ENCODE measurements at regions not wholly inside any gene's neighbourhood (a gene's known extent, or its start where the extent isn't known, plus 50 kb on each side); places are given as distances from the start of the nearest gene placed in this dataset.
A peak's percentile ranks its signal among the peaks of the same experiment; 100 is the strongest.
"Not testable (repeated sequence)": the region's sequence is repeated elsewhere in the genome, so short reads cannot be mapped to it uniquely, and the experiment has no call there.

DNA sequence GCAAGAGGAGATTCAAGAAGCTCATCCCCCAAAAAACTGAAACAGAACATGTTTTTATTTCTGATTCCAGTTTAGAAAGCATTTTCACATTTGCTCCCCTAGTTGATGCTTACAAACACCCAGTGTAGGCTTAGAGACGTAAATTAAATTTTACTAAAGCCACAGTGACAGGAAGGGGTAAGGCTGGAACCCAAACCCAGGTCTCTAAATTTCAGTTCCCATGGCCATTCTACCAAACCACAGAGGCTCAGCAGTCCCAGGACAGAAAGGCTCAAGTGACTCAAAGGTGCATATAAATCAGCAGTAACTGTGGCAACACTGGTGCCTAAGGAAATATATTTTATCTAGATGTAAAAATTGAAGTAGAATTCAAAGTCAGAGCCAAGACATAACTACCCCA is 128.7 kb downstream of the CEP120 start:
- no peak for DNase-seq

DNA sequence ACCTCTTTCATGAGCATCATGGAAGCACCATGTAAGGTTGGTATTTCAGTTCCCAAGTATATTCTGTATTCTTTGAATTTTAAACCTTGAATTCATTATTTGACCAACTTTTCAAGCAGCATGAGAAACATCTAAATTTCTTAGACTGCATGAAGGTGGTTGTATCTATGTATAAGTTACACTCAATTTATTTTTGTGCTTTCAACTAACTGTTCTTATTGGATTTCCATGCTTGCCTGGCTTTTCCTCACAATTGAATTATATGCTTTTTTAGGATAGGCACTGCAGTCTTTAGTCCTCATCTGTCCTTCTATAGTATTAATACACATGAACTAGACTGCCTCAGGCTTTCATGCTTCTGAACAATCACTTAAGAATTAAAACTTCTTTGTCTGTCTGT is 134.0 kb downstream of the CEP120 start:
- DNase-seq, result no peak

DNA sequence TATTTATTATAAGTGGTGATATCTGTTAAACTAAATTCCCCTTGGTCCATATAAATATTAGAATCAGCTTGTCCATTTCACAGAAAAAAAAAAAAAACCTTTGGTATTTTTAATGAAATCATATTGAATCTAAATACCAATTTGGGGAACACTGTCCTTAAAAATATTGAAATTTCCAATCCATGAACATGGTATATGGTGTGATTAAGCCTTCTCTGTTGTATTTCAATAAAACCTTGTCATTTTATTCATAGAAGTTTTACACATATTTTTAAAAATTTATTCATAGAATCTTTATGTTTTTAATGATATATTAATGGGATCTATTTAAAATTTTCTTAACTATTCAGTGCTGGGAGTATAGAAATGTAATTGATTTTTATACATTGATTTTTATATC is 135.3 kb downstream of the CEP120 start:
- no peak for DNase-seq

DNA sequence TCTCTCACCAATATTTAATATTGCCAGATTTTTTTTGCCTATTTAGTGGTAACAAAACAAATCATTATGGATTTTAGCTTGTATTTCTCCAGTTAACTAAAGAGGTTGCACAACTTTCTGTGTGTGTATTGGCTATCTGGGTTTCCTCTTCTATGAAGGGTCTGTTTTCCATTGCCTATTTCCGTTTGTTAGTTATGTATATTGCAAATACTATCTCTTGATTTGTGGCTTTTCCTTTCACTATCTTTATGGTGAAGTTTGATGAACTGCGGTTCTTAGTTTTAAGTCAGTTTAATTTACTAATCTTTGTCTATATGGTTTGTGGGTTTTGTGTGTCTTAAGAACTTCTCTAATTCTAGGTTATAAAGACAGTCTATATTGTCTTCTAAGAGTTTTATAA is 136.3 kb downstream of the CEP120 start:
- no peak for DNase-seq

DNA sequence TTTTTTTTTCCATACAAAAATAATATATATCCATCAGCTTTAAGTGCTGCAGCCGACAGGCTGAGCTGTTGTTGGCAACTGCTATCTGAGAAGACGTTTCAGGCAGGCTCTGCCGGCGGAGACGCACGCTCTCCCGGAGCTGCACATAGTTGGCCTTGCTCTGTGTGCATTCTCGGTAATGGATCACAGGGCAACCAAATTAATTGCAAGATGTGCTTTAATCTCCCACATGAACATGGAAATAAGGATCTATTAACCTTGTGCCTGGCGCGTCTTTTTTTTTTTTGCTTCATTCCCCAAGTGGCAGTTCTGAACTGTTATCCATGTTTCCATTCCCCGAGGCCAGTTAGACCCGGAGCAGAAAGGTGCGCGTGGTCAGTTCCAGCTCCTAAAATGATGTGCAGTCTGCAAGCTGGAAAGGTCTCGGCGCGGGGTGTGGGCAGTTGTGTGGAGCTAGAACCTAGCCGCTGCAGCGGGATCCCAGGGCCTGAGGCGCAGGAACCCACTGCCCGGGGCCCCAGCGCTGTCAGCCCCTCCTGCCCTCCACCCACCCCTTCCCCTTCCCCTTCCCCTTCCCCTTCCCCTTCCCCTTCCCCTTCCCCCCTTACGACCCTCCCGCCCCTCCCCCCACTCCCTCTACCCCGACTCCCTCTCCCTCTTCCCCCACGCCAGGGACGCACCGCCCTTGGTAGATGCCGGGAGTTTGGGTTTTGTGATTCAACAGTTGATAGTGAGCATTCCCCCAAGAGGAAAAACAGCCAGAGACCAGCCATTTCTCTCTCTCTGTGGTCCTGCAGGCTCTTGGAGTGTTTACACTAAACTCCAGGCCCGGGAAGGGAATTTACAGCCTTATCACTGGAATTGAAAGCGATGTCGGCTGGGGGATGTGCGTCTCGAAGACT is 137.8 kb downstream of the CEP120 start:
- peak; percentile 58 for DNase-seq

DNA sequence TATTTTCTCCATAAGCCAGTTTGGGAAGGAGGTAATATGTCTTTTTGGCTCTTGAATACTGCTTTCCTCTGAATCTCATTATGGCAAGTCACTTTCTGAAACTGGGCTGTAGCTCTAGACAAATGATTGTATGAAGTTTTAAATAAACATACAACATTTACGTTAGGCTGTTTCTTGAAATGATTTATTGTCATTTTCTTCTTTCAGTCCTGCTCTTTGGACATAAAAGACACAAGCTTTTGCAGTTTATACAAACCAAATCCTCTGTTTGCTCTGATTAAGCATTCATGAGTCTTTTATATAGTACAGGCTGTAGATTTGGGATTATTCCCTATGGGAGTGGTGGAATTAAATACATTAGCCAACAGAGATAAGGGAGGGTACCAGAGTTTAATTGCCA is 139.7 kb downstream of the CEP120 start:
- no peak for DNase-seq

DNA sequence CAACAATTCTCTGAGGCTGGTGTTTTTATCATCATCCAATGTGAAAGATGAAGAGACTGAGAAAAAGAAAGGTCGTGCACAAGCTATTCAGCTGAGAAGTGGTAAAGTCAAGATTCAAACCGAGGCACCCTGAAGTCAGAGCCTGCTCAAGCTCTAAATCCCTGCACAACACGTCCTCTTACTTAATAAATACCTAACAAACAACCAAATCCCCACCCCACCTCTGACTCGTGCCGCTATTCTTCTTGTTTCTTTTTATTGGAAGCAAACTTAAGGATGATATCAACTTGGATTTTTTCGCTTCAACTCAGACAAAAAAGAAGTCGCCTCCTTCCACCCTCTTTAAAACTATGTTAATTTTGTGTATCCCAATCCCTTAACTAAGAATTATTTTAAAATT is 140.2 kb downstream of the CEP120 start:
- DNase-seq, result no peak

DNA sequence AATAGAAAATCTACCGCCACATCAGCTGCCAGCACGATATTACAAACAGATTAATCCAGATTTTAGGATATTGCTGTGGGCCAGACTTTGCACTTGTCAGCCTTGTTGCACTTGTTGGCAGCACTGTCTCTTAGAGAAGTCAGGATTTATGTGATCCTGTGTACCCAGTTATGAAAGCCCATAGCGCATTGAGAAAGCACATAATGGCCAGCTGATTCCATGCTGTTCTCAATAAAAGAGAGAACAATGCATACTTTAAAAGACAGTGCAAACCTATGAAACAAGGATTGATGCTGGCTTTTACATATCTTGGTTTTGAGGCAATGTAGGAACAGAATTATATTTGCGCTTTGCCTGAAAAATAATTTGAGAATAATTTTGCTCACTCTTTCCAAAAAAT is 140.8 kb downstream of the CEP120 start:
- no peak for DNase-seq

DNA sequence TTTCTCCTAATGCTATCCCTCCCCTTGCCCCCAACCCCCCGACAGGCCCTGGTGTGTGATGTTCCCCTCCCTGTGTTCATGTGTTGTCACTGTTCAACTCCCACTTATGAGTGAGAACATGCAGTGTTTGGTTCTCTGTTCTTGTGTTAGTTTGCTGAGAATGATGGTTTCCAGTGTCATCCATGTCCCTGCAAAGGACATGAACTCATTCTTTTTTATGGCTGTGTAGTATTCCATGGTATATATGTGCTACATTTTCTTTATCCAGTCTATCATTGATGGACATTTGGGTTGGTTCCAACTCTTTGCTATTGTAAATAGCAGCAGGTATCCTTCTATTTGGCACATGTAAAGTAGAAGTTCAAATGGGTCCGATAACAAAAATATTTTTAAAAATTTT is 142.3 kb downstream of the CEP120 start:
- not testable (repeated sequence) for DNase-seq

DNA sequence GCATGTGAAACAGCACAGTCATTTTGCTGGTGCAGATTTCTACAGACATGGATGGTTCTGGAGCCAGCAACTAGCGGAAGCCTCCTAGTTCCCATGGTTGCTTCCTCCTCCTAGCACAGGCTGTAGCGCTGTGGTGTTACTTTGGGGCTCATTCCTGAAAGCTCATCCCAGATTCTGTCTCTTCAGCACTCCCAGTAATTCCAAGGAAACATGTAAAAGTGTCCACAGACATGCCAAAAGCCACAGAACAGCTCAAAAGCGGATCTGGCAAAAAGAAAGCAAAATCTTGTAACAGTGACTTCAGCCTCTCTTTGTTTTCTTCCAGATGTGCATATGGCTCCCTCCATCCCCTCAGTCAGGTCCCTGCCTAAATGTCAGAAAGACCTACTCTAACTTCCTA is 144.1 kb downstream of the CEP120 start:
- DNase-seq, result no peak

DNA sequence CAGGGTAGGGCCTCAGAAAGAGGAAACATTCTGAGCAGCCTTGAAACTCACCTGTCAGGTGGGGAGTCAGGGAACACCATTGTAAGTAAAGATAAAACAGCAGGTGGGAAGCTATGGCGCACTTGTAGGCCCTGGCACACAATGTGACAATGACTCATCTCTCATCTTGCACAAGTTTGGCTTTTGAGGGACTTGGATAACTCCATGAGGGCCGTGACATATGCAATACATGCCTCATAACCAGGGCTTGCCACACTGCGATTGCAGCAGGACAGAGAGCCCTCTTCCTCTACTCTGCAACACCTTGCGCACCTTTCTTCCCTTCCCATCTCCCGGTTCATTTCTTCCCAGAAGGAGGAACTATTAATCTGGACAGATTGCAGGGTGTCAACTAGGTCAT is 144.9 kb downstream of the CEP120 start:
- DNase-seq, result no peak

DNA sequence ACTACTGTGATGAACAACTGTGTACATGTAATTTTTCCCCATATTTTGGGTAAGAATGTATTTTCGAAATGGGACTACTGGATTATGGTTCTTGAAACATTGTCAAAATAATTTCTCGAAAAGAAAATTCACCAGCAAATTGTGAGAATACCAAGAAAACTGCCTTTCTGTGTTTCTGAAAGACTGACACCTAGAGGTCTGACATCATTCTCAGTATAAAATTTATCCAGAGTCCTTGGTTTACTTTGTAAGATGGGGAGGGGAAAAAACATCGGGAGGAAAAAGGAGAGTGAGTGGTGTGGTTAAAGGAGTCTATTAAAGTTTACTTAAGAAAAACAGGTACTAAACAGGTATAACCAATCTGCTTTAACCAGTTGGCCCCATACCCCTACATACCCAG is 149.2 kb downstream of the CEP120 start:
- DNase-seq, result no peak

DNA sequence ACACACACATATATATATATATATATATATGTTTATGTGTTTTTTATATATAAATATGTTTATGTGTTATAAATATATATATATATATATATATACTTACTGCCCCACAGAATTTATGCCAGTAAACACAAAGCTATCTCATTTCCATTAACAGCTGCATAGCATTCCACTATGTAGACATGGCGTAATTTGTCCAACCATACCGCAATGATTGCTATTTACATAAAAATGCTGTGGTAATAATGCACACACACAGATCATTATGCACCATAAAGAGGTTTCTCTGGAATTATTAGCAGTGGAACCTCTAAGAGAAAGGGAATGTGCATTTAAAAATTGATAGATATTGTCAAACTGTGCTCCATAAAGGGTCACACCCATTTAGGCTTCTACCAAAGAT is 150.1 kb downstream of the CEP120 start:
- DNase-seq, result no peak

DNA sequence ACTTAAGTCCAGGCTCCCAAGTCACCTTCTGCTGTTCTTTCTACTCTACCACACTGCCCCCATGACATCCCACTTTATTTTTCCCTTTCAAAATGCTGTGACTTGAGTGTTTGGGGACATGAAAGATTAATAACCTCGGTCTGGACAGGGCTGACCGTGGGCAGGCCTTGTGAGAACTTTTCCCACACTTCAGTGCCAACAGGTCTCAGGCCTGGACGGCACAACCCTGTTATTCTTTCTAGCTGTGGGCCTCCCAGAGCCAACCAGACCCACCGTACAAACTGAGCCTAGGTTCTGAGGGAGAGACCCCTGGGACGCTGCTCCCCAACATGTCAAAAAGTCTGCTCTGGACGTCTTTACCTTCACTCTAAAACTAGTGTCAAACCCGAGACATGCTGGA is 153.4 kb downstream of the CEP120 start:
- DNase-seq, result no peak

DNA sequence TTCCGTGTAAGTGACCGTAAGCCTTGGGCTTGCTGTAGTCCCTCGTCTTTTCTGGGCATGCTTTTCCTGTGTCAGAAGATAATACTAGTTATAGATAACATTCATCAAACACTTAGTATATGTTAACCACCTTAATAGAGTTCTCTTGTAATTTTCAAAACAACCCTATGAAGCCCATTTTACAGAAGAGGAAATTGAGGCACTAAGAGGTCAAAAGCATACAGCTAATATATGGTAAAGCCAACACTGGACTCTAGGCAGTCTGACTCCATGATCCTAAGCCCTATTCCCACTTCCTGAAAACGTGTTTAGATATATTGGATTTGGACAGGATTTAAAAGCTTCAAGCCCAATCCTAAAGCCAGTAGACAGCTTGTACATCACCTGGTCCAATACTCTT is 153.8 kb downstream of the CEP120 start:
- DNase-seq, result no peak

DNA sequence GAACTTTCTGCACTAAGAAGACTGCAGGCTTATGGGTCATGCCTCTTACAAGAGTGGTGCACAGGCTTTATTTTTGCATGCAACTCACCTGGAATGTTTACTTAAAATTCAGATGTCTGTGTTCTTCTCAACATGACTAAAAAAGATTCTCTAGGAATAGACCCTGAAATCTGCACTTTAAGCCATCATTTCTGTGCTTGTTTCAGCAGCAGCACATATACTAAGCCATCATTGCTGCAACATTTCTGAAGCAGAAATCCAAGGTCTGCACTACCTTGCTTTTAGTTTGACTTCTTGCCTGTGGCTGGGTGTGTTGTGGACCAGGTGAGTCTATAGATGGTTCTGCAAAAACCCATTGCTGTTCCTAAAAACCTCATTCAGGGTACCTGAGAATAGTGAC is 156.8 kb downstream of the CEP120 start:
- no peak for DNase-seq

DNA sequence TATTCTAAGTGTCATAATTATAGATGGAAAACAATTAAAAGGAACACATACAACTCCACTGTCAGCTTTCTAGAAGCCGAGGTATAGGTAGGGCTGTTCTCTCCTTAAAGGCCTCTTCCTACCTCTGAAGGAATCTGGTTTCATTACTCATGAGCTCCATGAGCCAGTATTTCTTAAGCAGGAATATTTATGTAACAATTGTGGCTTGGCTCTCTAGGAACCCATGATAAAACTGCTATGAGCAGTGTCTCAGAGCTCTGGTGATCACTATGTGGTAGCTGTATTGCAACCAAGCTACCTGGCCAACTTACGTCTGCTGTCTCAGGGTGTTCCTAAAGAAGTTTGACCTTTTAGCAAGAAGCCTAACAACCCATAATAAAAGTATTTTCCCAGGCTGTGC is 157.7 kb downstream of the CEP120 start:
- DNase-seq, result no peak

DNA sequence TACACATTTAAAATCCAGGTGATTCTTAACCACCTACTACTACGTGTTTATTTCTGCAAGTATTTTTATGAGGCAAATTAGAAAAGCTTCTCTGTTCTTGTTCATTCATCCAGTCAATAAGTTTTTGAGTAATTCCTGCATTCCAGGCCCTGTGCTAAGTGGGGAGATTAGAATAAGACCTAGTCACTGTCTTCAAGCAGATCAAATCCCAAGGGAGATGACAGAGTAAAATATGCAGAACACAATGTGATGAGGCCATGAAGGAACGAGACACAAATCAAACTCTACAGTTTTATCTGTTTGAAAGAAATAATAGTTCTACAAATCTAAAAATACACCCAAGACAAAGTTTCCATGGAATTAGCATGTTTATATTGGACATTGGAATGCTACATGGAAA is 158.8 kb downstream of the CEP120 start:
- DNase-seq, result no peak

DNA sequence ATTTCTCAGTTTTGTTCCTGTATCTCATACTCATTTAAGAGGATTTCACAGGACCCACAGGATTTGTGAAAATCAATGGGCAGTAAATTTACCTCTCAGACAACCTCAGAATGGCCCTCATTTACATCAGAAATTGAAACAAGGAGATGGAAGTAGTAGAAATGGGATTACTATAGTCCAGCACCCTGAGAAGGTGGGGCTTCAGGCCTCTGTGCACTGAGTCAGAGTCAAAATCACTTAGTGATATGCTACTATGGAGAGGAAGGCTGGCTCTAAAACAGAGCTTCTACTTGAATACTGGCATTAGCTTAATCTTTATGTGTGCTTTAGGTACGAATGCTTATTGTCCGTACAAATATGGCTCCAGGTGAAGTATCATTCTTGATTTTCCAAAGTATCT is 159.3 kb downstream of the CEP120 start:
- DNase-seq, result no peak

DNA sequence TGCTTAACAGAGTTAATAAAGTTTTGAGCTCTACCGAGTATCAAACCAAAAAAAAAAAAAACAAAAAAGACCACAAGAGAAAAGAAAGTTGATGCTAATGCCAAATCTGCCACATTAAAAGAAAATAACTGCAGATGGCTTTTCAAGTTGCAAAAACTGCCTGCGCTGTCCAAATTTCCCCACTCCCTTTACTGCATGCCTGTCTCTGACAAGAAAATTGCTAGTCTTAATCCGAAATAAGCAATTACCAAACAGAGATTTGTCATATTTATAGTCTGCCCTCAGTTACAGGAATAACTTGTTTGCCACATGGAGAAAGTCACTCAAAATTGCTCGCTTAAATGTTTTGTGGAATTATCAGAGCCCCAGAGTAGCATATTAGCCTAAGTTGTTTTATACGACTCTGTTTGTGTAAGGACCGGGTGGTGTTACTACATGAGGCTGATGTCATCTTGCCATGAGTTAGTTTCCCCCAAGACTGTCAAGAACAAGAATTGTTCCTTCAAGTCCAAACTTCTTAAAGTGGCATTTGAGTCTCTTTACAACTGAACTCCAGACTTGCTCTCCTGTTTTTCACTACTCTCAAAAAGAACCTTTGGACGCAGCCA is 160.9 kb downstream of the CEP120 start:
- DNase-seq, result no peak

DNA sequence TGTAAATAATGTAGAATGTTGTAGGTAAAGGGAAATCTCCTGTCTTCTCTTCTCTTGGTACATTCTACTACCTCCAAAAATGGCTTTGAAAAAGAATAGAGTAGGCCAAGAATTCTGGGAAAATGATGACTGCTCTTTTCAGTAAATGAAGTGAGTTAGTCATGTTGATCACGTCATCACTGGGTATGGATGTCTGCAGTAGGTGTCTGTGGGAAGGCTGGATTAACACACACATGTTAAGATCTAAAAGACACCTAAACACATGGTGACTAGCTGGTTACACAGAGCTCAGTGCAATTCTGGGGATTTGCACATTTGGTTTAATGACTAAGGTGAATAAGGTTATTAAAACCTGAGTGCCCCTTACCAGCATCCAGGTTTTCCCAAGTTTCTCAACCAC is 161.5 kb downstream of the CEP120 start:
- DNase-seq, result no peak

DNA sequence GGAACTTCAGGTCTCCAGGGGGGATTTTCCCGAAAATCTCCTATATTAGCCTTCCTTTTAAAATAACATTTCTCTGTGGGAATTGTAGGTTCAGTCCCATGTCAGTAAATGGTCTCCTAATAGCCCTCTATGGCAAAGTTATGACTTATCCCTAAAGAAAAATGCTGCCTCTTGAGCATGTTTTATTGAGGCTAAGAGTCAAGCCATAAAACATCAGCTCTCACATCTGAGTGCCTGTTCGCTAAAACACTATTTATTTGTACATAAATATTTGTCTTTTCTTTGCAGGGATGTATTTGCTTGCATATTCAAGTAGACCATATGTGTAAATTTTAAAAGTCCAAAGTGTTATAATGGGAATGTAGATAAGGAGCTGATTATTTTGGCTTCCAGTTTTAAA is 160.4 kb downstream of the PRDM6 start:
- DNase-seq, result no peak

DNA sequence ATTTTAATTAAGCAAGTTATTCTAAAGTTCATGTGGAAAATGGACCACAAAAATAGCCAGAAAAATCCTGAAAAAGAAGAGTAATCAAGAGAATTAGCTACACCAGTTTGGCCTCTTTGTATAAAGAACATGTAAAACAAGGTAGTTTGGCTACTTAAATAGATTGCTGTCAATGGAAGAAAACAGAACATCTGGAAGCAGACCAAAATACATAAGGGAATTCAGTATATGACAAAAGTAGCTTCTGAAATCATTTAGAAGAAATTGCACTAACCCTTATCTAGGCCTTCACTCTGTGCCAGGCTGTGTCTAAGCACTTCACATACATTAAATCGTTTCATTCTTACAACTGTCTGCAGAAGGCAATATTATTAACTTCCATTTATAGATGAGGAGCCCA is 156.6 kb downstream of the PRDM6 start:
- DNase-seq, result no peak

DNA sequence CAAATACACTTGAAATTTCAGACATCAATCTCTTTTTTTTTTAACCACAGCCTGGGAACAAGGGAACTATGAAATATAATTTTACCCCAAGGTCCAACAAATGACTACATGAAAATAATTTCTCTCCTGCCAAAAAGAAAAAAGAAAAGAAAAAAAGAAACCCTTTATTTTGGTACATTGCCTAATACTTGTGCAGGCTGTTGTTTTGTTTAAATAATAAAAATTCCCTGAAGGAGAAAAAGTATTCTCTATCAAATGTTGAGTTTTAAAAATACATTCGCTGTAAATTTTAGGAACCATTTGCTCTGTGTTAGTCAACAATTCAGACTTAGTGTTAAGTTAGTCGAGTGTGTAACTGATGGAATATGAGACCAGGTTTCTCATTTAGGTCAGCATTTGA is 155.4 kb downstream of the PRDM6 start:
- DNase-seq, result no peak
